Mesendoderm (in vitro differentiated cells): ENCODE measurements at regions not wholly inside any gene's neighbourhood (a gene's known extent, or its start where the extent isn't known, plus 50 kb on each side); places are given as distances from the start of the nearest gene placed in this dataset.

ENCODE experiments used
- DNase-seq: peaks from one replicate; pipeline ENCODE4 v3.0.0; 2013
- H2AK5ac ChIP-seq: 2 replicates; pipeline ENCODE4 v1.6.1; 2013; ENCODE audit warnings: low read length, inconsistent platforms
- H2BK120ac ChIP-seq: 2 replicates; pipeline ENCODE4 v1.6.1; 2013; ENCODE audit warnings: low read depth, mild to moderate bottlenecking, low read length, moderate library complexity, mixed read lengths
- H2BK15ac ChIP-seq: replicated peaks from 2 replicates; pipeline ENCODE4 v1.6.1; 2013; ENCODE audit warnings: low read depth, mild to moderate bottlenecking, moderate library complexity
- H2BK5ac ChIP-seq: 2 replicates; pipeline ENCODE4 v1.6.1; 2013; ENCODE audit warnings: low read length, inconsistent platforms
- H3K18ac ChIP-seq: 2 replicates; pipeline ENCODE4 v1.6.1; 2013; ENCODE audit warnings: mild to moderate bottlenecking, low read length, mixed read lengths
- H3K23ac ChIP-seq: one replicate; pipeline ENCODE4 v1.6.1; 2013; ENCODE audit warnings: low read length
- H3K27ac ChIP-seq: 2 replicates; pipeline ENCODE4 v1.5.1; 2013; ENCODE audit warnings: low read depth, mild to moderate bottlenecking, inconsistent platforms, low read length, moderate library complexity
- H3K27me3 ChIP-seq: 2 replicates; pipeline ENCODE4 v1.6.1; 2013; ENCODE audit warnings: low read length, control low read depth, mild to moderate bottlenecking, inconsistent platforms; ENCODE audit not compliant: insufficient read depth, poor library complexity
- H3K36me3 ChIP-seq: 2 replicates; pipeline ENCODE4 v1.6.1; 2013; ENCODE audit warnings: low read length, inconsistent platforms; ENCODE audit not compliant: control insufficient read depth, insufficient read depth
- H3K4ac ChIP-seq: one replicate; pipeline ENCODE4 v1.6.1; 2013; ENCODE audit warnings: low read depth, mild to moderate bottlenecking, low read length, moderate library complexity
- H3K4me1 ChIP-seq: 2 replicates; pipeline ENCODE4 v1.6.1; 2013; ENCODE audit warnings: low read depth, low read length, inconsistent platforms; ENCODE audit not compliant: control insufficient read depth
- H3K4me2 ChIP-seq: 2 replicates; pipeline ENCODE4 v1.6.1; 2013; ENCODE audit warnings: low read length
- H3K4me3 ChIP-seq: 2 replicates; pipeline ENCODE4 v1.5.1; 2013; ENCODE audit warnings: mild to moderate bottlenecking, low read length
- H3K56ac ChIP-seq: one replicate; pipeline ENCODE4 v1.6.1; 2013; ENCODE audit warnings: low read length
- H3K79me1 ChIP-seq: 2 replicates; pipeline ENCODE4 v1.6.1; 2013; ENCODE audit warnings: low read length, inconsistent platforms
- H3K79me2 ChIP-seq: 2 replicates; pipeline ENCODE4 v1.6.1; 2013; ENCODE audit warnings: mild to moderate bottlenecking, low read length; ENCODE audit not compliant: control insufficient read depth, insufficient read depth
- H3K9ac ChIP-seq: 2 replicates; pipeline ENCODE4 v1.6.1; 2013; ENCODE audit warnings: low read length, inconsistent platforms
- H4K5ac ChIP-seq: one replicate; pipeline ENCODE4 v1.6.1; 2013; ENCODE audit warnings: low read length
- H4K8ac ChIP-seq: one replicate; pipeline ENCODE4 v1.6.1; 2013; ENCODE audit warnings: low read depth, mild to moderate bottlenecking, control low read depth, low read length, moderate library complexity
- WGBS: extraction: QIAGEN DNeasy Blood & Tissue Kit; methylation state at CpG from one replicate; pipeline ENCODE4 v1.1.7; 2013; ENCODE audit warnings: low lambda C conversion rate, missing lambda C conversion rate; ENCODE audit not compliant: insufficient coverage; ENCODE audit errors: extremely low coverage; 5-methylcytosine and 5-hydroxymethylcytosine counted together

- H3K36me3 ChIP-seq, result no peaks in the 10 kb centered on the region
- DNase-seq, result peak; percentile 79
- no CpG with 5 or more reads among the region's 4 CpGs for WGBS
These were observed 350.7 kb downstream of the NSUN3 start for GRCh38 chr3:94413336-94414108.

DNA sequence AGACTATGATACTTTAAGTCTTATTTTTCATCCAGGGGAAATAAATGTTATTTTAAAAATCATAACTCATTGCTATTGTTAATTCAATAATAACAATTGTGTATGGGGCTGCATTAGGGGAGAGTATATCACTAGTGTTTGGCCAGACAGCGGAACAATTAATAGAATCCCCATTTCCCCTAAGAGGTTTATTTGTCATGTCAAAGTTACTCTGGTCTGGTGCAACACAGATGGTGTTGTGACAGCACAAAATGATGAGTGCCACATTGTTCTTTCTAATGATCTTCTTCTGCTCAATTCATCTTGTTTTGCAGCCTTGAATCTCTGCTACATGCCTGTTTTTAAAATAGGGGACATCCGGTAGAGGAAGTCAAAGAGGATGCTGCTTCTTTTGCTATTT lies 351.6 kb downstream of the NSUN3 start:
- H3K79me2 ChIP-seq, result no peaks in the 10 kb centered on the region
- no peak overlapping the region for H2BK15ac ChIP-seq
- H2BK120ac ChIP-seq, result peak overlapping the region; percentile 45
- no peaks in the 10 kb centered on the region for H3K79me1 ChIP-seq
- no CpG with 5 or more reads among the region's 2 CpGs for WGBS
- H3K9ac ChIP-seq, result no peak overlapping the region
- no peak for DNase-seq
- no peak overlapping the region for H2AK5ac ChIP-seq
- H3K4ac ChIP-seq, result no peak overlapping the region
- H3K27me3 ChIP-seq, result no peaks in the 10 kb centered on the region
- H3K56ac ChIP-seq, result no peak overlapping the region
- H4K8ac ChIP-seq, result no peak overlapping the region
- peak overlapping the region; percentile 80 for H3K18ac ChIP-seq
- H3K36me3 ChIP-seq, result no peaks in the 10 kb centered on the region
- no peaks in the 10 kb centered on the region for H3K4me1 ChIP-seq
- no peak overlapping the region for H2BK5ac ChIP-seq
- no peak overlapping the region for H3K4me2 ChIP-seq
- H4K5ac ChIP-seq, result no peak overlapping the region
- H3K4me3 ChIP-seq, result no peak overlapping the region
- H3K23ac ChIP-seq, result no peak overlapping the region
- H3K27ac ChIP-seq, result no peak overlapping the region

More at GRCh38 chr3:94413336-94414108, 350.7 kb downstream of the NSUN3 start:
- Histone ChIP-seq H3K56ac (no peak overlapping the region), H4K8ac (no peak overlapping the region), H3K18ac (no peak overlapping the region), H3K4me3 (no peak overlapping the region), H3K27me3 (no peaks in the 10 kb centered on the region), H3K27ac (peak overlapping the region; percentile 38), H3K23ac (no peak overlapping the region), H2AK5ac (no peak overlapping the region), H3K4me1 (no peaks in the 10 kb centered on the region), H2BK5ac (peak overlapping the region; percentile 61), H3K79me1 (no peaks in the 10 kb centered on the region), H2BK120ac (no peak overlapping the region), H4K5ac (peak overlapping the region; percentile 47), H3K4ac (no peak overlapping the region), H2BK15ac (no peak overlapping the region), H3K4me2 (no peak overlapping the region), H3K9ac (no peak overlapping the region), H3K79me2 (no peaks in the 10 kb centered on the region)

DNA sequence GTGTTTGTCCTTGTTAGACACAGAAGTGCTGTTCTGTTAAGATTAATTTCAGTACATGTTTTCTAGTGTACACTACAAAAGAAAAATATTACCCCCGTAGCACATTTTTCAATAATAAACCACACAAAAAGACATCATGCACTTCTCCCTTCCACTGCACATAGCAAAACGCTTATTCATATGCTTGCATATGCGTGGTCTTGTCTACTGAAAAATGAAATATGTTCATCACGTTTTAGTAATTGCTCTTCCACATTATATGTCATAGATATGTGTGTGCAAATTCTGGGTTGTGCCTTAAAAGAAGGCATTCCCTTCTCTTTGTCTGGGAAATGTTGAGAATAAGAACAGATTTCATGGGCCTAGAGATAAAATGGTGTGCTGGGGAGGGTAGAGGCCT lies 353.9 kb downstream of the NSUN3 start:
- no peak overlapping the region for H3K4me2 ChIP-seq
- no peaks in the 10 kb centered on the region for H3K79me2 ChIP-seq
- H2AK5ac ChIP-seq, result no peak overlapping the region
- WGBS, result 100% methylated on average over 2 of the region's 4 CpGs
- no peak overlapping the region for H3K23ac ChIP-seq
- no peak overlapping the region for H3K9ac ChIP-seq
- no peak overlapping the region for H2BK15ac ChIP-seq
- H3K4ac ChIP-seq, result no peak overlapping the region
- H3K27me3 ChIP-seq, result no peaks in the 10 kb centered on the region
- no peak overlapping the region for H4K8ac ChIP-seq
- H3K56ac ChIP-seq, result no peak overlapping the region
- no peaks in the 10 kb centered on the region for H3K79me1 ChIP-seq
- no peak for DNase-seq
- no peak overlapping the region for H3K4me3 ChIP-seq
- no peak overlapping the region for H3K18ac ChIP-seq
- no peak overlapping the region for H3K27ac ChIP-seq
- no peaks in the 10 kb centered on the region for H3K36me3 ChIP-seq
- no peak overlapping the region for H2BK120ac ChIP-seq
- no peaks in the 10 kb centered on the region for H3K4me1 ChIP-seq
- H4K5ac ChIP-seq, result no peak overlapping the region
- H2BK5ac ChIP-seq, result no peak overlapping the region

GRCh38 chr3:94417963-94418455 lies 355.1 kb downstream of the NSUN3 start:
- Histone ChIP-seq H3K79me1 (no peaks in the 10 kb centered on the region), H3K27ac (no peak overlapping the region), H2AK5ac (no peak overlapping the region), H3K23ac (no peak overlapping the region), H2BK120ac (no peak overlapping the region), H3K9ac (no peak overlapping the region), H3K79me2 (no peaks in the 10 kb centered on the region), H3K56ac (no peak overlapping the region), H2BK15ac (no peak overlapping the region), H3K27me3 (no peaks in the 10 kb centered on the region), H4K5ac (no peak overlapping the region), H3K4me1 (no peaks in the 10 kb centered on the region), H2BK5ac (no peak overlapping the region), H3K18ac (no peak overlapping the region), H3K4ac (no peak overlapping the region), H3K36me3 (no peaks in the 10 kb centered on the region), H3K4me2 (no peak overlapping the region), H3K4me3 (no peak overlapping the region), H4K8ac (no peak overlapping the region)
- WGBS, result no CpG with 5 or more reads among the region's 6 CpGs
- DNase-seq, result no peak

GRCh38 chr3:94420931-94421330 lies 358.1 kb downstream of the NSUN3 start:
- WGBS, result no CpG with 5 or more reads among the region's 1 CpG
- no peak overlapping the region for H3K18ac ChIP-seq

GRCh38 chr3:94423578-94423977 lies 360.7 kb downstream of the NSUN3 start:
- H3K27me3 ChIP-seq, result no peaks in the 10 kb centered on the region
- H3K23ac ChIP-seq, result no peak overlapping the region
- no peaks in the 10 kb centered on the region for H3K36me3 ChIP-seq
- H3K4me3 ChIP-seq, result no peak overlapping the region
- no peak overlapping the region for H2BK120ac ChIP-seq
- no peaks in the 10 kb centered on the region for H3K4me1 ChIP-seq
- DNase-seq, result no peak
- no peaks in the 10 kb centered on the region for H3K79me2 ChIP-seq
- no peak overlapping the region for H3K9ac ChIP-seq
- no peak overlapping the region for H2BK5ac ChIP-seq
- H4K5ac ChIP-seq, result no peak overlapping the region
- no peak overlapping the region for H2AK5ac ChIP-seq
- H3K79me1 ChIP-seq, result no peaks in the 10 kb centered on the region
- H4K8ac ChIP-seq, result no peak overlapping the region
- no peak overlapping the region for H3K56ac ChIP-seq
- H3K4ac ChIP-seq, result no peak overlapping the region
- H3K27ac ChIP-seq, result no peak overlapping the region
- H3K18ac ChIP-seq, result no peak overlapping the region
- H3K4me2 ChIP-seq, result no peak overlapping the region
- H2BK15ac ChIP-seq, result no peak overlapping the region

More at GRCh38 chr3:94420931-94421330, 358.1 kb downstream of the NSUN3 start:
- Histone ChIP-seq H2BK15ac (no peak overlapping the region), H2BK120ac (no peak overlapping the region), H3K27ac (no peak overlapping the region), H3K4ac (no peak overlapping the region), H3K23ac (no peak overlapping the region), H2AK5ac (no peak overlapping the region), H3K27me3 (no peaks in the 10 kb centered on the region), H3K79me2 (no peaks in the 10 kb centered on the region), H4K8ac (no peak overlapping the region), H3K56ac (no peak overlapping the region), H3K4me2 (no peak overlapping the region), H3K4me1 (no peaks in the 10 kb centered on the region), H4K5ac (no peak overlapping the region), H2BK5ac (no peak overlapping the region), H3K4me3 (no peak overlapping the region), H3K9ac (no peak overlapping the region), H3K36me3 (no peaks in the 10 kb centered on the region), H3K79me1 (no peaks in the 10 kb centered on the region)
- DNase-seq, result no peak
